Spleen (tissue), 7 donors: ENCODE measurements at regions not wholly inside any gene's neighbourhood (a gene's known extent, or its start where the extent isn't known, plus 50 kb on each side); places are given as distances from the start of the nearest gene placed in this dataset.
"Not testable (repeated sequence)": the region's sequence is repeated elsewhere in the genome, so short reads cannot be mapped to it uniquely, and the experiment has no call there.

ENCODE experiments used
- CTCF ChIP-seq, 11 experiments: fragments of 200-600 bp in 7 of 11; fragments of 450-650 bp in 4 of 11; sonication (generic) in 4 of 11; IDR thresholded peaks in 8 of 11; conservative IDR thresholded peaks in 3 of 11; 1 replicate in 7 of 11; 2 replicates in 4 of 11; pipeline versions ENCODE4 v1.4.0 to v1.8.0; 2016 to 2021; ENCODE audit warnings: antibody characterized with exemption in 11 of 11, inconsistent platforms in 4 of 11, mild to moderate bottlenecking in 1 of 11
- POLR2A ChIP-seq, 3 donors: fragments of 450-650 bp; IDR thresholded peaks; one replicate each; pipeline ENCODE4 v1.5.1; 2017; ENCODE audit warnings: antibody characterized with exemption in 3 of 3, mild to moderate bottlenecking in 1 of 3
- POLR2AphosphoS5 ChIP-seq, 3 donors: sonication (generic); formaldehyde crosslinking; IDR thresholded peaks; one replicate each; pipeline ENCODE4 v1.5.1; 2017; ENCODE audit warnings: antibody characterized with exemption in 3 of 3
- donor health status: DM: no; HTN: no; CAD: no; lungs with moderate emphysema.
- donor health status: DM: no; HTN: no; CAD: no.
- donor health status: DM: no; HTN: no; CAD: no.

GRCh38 chr12:3424796-3425195 is 66.2 kb upstream of the PRMT8 start:
- TF ChIP-seq CTCF (IDR thresholded peaks at IDR 0.05 in 8 of 11, conservative IDR thresholded peaks at IDR 0.05 in 3 of 11); POLR2AphosphoS5 (IDR thresholded peaks at IDR 0.05); POLR2A (IDR thresholded peaks at IDR 0.05): not testable (repeated sequence)
